ENCODE measurements at regions not wholly inside any gene's neighbourhood (a gene's known extent, or its start where the extent isn't known, plus 50 kb on each side); places are given as distances from the start of the nearest gene placed in this dataset.

DNA sequence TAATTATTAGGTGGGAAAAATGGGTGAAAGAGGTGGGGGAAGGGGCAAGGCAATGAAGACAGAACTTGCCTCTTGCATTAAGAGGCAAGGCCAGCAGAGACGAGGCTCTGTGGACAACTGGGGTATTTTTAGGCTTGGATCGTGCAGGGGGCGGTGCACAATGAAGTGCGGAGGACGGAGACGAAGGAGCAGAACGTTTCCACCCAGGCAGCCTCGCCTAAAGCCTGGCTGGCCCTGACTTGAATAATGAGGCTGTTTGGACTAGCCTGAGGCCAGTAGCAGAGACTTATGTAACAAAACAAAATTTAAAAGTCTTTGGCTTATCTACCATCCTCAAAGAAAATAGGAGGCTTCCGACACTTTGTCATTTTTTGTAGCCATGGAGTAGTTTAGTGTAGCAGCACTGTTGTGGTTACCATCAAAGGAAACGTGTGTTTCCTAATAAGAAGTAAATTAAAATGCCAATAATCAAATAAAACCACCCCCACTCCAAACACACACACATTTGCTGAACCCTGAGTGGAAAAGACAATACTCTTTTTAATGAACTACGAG, 370.0 kb upstream of the CNR1 start:
- H3K36me3 Mint-ChIP-seq: no peaks in the 10 kb centered on the region

DNA sequence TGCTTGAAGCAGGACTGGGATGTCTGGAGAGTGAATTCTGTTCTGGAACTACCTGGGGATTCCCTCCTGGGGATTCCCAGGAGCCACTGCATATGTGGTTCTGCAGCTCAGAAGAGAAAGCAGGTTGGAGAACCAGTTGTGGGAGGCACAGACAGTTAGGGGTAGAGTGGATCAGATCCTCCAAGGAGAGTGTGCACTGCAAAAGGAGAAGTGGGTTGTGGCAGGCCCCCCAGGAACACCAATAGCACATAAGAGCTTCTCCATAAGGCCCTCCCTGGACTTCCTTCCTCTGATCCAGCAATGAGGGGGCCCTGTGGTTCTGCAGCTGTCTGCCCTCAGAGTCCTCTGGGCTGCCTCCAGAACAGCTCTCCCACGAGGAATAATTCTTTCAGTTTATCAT, 369.2 kb upstream of the CNR1 start:
- H3K9ac ChIP-seq: no peak overlapping the region
- no peak overlapping the region for H3K4me3 ChIP-seq
- no peaks in the 10 kb centered on the region for H3F3A ChIP-seq (ENCODE audit: low read depth)
- H3K36me3 Mint-ChIP-seq: no peaks in the 10 kb centered on the region
- no peaks in the 10 kb centered on the region for H3K36me3 ChIP-seq
- peaks cover 24% of the 10 kb centered on the region for H3K27me3 Mint-ChIP-seq (ENCODE audit: insufficient read depth, low read depth)
- TF ChIP-seq, protein P1, sequence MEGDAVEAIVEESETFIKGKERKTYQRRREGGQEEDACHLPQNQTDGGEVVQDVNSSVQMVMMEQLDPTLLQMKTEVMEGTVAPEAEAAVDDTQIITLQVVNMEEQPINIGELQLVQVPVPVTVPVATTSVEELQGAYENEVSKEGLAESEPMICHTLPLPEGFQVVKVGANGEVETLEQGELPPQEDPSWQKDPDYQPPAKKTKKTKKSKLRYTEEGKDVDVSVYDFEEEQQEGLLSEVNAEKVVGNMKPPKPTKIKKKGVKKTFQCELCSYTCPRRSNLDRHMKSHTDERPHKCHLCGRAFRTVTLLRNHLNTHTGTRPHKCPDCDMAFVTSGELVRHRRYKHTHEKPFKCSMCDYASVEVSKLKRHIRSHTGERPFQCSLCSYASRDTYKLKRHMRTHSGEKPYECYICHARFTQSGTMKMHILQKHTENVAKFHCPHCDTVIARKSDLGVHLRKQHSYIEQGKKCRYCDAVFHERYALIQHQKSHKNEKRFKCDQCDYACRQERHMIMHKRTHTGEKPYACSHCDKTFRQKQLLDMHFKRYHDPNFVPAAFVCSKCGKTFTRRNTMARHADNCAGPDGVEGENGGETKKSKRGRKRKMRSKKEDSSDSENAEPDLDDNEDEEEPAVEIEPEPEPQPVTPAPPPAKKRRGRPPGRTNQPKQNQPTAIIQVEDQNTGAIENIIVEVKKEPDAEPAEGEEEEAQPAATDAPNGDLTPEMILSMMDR (IDR thresholded peaks at IDR 0.05): no peak
- TF ChIP-seq EZH2 (IDR thresholded peaks at IDR 0.05) (no peak), EZH2phosphoT487 (IDR thresholded peaks at IDR 0.05) (no peak)
- H3K27ac ChIP-seq: no peak overlapping the region
- H3K4me3 Mint-ChIP-seq: no peak overlapping the region
- no peaks in the 10 kb centered on the region for H3K79me2 ChIP-seq (ENCODE audit: low read depth)
- no peak overlapping the region for H2AFZ ChIP-seq (replicated peaks)
- no peaks in the 10 kb centered on the region for H3K9me3 ChIP-seq (ENCODE audit: low read depth)
- H3K9me3 Mint-ChIP-seq: peaks cover 3% of the 10 kb centered on the region
- H4K20me1 ChIP-seq (ENCODE audit: low read depth): peaks cover 16% of the 10 kb centered on the region
- no peak overlapping the region for H3K27ac Mint-ChIP-seq
- H3K4me1 Mint-ChIP-seq: peaks cover 40% of the 10 kb centered on the region
- H3K27me3 ChIP-seq: no peaks in the 10 kb centered on the region
- H3K4me1 ChIP-seq: peaks cover under 1% of the 10 kb centered on the region
- H3K4me2 ChIP-seq: no peak overlapping the region
- DNase-seq (ENCODE audit: low spot score): no peak

More for the DNA sequence above, 370.0 kb upstream of the CNR1 start:
- H3K9ac ChIP-seq: no peak overlapping the region
- peaks cover 3% of the 10 kb centered on the region for H3K9me3 Mint-ChIP-seq
- H3K4me3 Mint-ChIP-seq: no peak overlapping the region
- no peak overlapping the region for H3K27ac Mint-ChIP-seq
- peaks cover 6% of the 10 kb centered on the region for H3K4me1 ChIP-seq
- no peaks in the 10 kb centered on the region for H3K27me3 ChIP-seq
- no peaks in the 10 kb centered on the region for H3K9me3 ChIP-seq (ENCODE audit: low read depth)
- TF ChIP-seq, protein P1 (IDR thresholded peaks at IDR 0.05): no peak
- TF ChIP-seq EZH2phosphoT487 (IDR thresholded peaks at IDR 0.05) (no peak), EZH2 (IDR thresholded peaks at IDR 0.05) (no peak)
- no peak overlapping the region for H3K4me3 ChIP-seq
- no peak for DNase-seq (ENCODE audit: low spot score)
- peaks cover 16% of the 10 kb centered on the region for H4K20me1 ChIP-seq (ENCODE audit: low read depth)
- no peak overlapping the region for H2AFZ ChIP-seq (replicated peaks)
- peaks cover 48% of the 10 kb centered on the region for H3K4me1 Mint-ChIP-seq
- H3K79me2 ChIP-seq (ENCODE audit: low read depth): no peaks in the 10 kb centered on the region
- H3F3A ChIP-seq (ENCODE audit: low read depth): no peaks in the 10 kb centered on the region
- no peak overlapping the region for H3K4me2 ChIP-seq
- H3K27ac ChIP-seq: no peak overlapping the region
- peaks cover 24% of the 10 kb centered on the region for H3K27me3 Mint-ChIP-seq (ENCODE audit: insufficient read depth, low read depth)
- H3K36me3 ChIP-seq: no peaks in the 10 kb centered on the region

DNA sequence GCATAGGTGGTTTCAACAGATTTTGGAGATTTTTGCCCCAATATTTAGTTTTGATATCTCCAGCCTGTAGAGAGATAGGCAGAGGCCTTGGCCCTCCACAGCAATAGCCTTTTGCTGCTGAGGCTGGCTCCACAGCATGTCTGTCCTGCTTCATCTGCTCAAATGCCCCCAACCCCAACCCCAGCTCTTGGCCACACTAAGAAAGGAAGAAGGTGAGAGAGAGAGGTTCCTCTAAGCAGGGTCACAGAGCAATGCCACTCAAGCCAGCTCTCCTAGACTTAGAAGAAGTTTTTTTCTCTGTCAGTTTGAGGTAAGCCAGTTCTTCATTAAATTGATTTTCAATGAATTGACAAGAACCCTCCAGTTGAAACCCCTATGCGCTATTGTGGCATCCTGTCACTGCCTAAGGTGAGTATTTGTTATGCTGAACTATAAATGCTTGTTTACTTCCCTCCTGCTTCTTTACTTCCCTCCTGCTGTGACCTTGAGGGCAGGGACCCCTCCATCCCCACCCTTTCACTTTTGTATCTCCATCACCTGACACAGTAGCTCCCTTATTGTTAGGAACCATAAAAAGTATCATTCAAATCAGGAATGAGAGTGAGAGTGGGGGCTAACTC, 366.2 kb upstream of the CNR1 start:
- Mint-ChIP-seq H3K9me3 (peaks cover 7% of the 10 kb centered on the region), H3K4me3 (no peak overlapping the region), H3K27me3 (ENCODE audit: insufficient read depth, low read depth) (peaks cover 13% of the 10 kb centered on the region), H3K36me3 (no peaks in the 10 kb centered on the region), H3K4me1 (peaks cover 14% of the 10 kb centered on the region), H3K27ac (no peak overlapping the region)
- no peaks in the 10 kb centered on the region for H3K9me3 ChIP-seq (ENCODE audit: low read depth)
- no peak overlapping the region for H3K9ac ChIP-seq
- no peaks in the 10 kb centered on the region for H3K4me1 ChIP-seq
- H3K36me3 ChIP-seq: no peaks in the 10 kb centered on the region
- no peak overlapping the region for H2AFZ ChIP-seq (replicated peaks)
- no peaks in the 10 kb centered on the region for H4K20me1 ChIP-seq (ENCODE audit: low read depth)
- H3K27ac ChIP-seq: no peak overlapping the region
- TF ChIP-seq, protein P1 (IDR thresholded peaks at IDR 0.05): no peak
- no peak for TF ChIP-seq EZH2 (IDR thresholded peaks at IDR 0.05)
- no peak for TF ChIP-seq EZH2phosphoT487 (IDR thresholded peaks at IDR 0.05)
- H3K79me2 ChIP-seq (ENCODE audit: low read depth): no peaks in the 10 kb centered on the region
- no peaks in the 10 kb centered on the region for H3F3A ChIP-seq (ENCODE audit: low read depth)
- H3K4me2 ChIP-seq: no peak overlapping the region
- no peaks in the 10 kb centered on the region for H3K27me3 ChIP-seq
- no peak overlapping the region for H3K4me3 ChIP-seq
- no peak for DNase-seq (ENCODE audit: low spot score)

Measured in neural progenitor cell (in vitro differentiated cells).